Kidney tubule cell (primary cell): ENCODE measurements at regions not wholly inside any gene's neighbourhood (a gene's known extent, or its start where the extent isn't known, plus 50 kb on each side); places are given as distances from the start of the nearest gene placed in this dataset.

ENCODE experiments used
- DNase-seq: peaks from one replicate; pipeline ENCODE4 v3.0.0-alpha.2; 2018; ENCODE audit warnings: low spot score

- DNase-seq: peak; percentile 39
Observed at GRCh38 chr16:51085271-51085670, 65.8 kb downstream of the SALL1 start.

DNA sequence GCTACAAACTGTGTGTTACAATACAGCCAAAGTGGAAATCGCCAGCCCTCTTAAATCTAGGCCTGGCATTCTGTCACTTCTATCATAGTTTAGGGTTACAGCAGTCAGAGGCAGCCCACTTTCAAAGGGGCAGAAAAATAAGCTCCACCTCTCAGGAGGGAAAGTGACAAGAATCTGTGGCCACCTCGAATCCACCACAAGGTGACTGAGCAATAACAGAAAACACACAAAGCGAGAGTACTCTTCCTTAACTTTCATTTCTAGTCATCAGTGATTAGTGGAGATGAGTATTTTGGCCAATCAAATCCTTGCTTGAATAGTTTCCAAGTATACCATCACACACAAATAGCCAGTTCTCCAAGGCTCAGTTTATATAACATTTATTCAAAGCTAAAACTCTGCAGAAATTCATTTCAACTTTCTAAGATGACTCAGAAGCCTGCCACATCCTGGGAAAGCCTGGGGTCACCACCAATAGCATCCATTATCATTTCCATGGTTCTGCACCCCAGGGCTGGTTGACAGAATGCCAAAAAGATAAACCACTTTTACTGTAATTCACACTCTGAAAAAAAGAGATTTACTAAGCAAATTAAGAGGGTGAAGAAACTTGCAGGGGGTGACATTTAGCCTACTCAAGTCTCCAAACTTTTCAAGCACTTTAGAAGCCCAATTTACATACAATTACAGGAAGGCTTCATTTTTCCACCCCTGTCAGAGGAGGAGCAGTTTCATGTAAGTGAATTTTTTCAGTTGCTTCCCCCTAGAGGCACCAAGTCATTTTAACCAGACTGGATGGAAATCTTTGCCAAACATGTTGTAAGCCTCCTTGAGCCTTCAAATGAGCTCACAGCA, 66.8 kb downstream of the SALL1 start:
- DNase-seq: peak; percentile 24

DNA sequence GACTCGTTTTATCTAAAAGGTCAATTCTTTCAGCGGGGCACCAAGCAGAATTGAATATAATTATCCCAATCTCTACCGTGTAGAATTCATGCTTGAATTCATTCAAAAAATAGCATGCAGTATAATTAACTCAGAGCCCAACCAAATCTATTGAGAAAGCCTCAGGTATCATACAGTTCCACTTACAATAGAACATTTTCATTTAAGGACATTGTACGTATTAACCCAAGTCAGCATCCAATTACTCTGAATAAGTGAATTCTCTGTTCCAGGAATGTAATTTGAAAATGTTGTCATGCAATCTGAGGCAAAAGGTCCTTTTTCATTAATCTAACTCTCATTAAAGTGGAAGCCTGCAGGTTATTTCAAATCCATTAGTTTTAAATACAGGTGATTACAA, 78.5 kb downstream of the SALL1 start:
- no peak for DNase-seq

DNA sequence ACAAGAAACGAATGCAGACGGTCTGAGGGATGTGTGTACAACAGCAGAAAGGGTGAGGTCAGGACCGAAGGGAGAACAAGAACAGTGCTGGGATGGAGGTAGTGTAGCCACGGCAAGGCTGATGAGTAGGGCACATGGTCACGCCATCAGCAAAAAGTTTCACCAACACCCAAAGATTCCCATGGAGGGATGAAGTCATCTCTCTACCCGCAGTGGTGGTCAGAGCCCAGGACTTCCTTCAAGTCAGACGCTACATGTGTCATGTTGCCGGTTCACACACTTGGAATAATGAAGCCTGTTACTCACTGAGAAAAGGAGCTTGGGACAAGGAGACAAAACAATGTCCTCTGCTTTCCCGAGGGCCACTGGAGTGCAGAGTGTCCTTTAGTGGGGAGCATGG, 79.7 kb downstream of the SALL1 start:
- DNase-seq: peak; percentile 14

DNA sequence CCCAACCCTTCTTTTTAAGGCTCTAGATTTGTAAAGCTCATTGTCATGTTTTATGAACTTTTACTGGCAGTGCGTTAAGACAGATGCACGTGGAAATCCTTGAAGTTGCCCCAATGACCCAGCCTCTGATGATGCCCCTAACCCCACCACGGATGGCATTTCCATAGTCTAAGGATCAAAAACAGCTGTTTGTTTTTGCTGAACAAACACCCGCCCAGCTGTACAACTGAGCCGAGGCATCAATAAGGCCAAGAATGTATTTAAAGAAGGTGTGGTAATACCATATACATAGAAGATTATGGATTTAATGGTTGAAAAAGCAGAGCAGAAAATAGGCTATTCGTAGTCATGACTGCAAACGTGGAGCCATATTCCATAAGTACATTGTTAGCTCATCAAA, 83.7 kb downstream of the SALL1 start:
- no peak for DNase-seq

GRCh38 chr16:51062039-51062438, 89.0 kb downstream of the SALL1 start:
- no peak for DNase-seq

DNA sequence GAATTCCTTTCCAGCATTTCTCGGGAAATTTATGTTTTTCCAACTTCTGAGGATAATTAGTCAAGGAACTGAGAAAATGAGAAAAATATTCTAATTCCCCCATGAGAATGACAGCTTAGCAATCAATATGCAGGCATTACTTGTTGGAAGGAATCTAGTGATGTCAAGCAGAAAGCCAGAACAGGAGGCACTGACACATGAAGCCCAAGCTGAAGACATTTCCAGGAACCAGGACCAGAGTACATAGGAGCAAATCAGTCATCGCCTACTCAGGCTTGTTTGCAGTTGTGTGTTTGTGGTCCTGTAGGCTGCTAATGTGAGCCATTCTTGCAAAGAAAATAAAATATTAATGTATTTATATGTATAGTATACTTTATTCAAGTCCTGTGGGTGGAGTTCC, 89.7 kb downstream of the SALL1 start:
- DNase-seq: no peak

- DNase-seq: no peak
Observed at GRCh38 chr16:51057969-51058337, 93.1 kb downstream of the SALL1 start.

DNA sequence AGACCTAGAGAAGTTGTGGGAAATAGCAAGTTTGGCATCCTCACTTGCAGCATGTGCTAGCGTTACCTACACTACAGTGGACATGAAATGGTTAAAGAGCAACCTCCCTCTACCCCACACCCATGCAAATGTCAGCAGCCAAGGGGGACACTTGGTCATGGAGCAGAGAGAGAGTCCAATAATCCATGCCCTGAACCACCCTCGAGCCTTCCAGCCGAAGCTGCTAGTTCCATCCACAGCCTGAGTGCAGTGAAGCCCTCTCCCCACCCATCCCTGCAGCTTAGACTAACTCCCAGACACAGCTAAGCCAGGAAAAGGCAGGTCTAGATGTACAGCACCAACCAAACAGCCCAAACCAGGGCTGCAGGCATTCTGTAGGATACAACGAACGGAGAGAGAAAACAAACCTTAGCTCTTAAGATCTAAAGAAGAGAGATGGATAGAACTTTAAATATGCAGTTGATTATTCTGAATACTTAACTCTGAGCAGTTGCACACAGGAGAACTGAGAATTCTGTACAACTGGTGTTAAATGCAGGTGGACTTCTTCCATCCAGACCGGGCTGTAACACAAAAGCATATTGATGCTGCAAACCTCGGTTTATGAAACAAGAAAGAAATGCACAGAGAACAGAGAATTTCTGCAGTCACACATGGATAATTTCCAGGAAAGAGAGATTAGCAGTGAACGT, 93.8 kb downstream of the SALL1 start:
- DNase-seq: no peak

GRCh38 chr16:51056331-51056730, 94.7 kb downstream of the SALL1 start:
- DNase-seq: peak; percentile 23

- no peak for DNase-seq
Observed at GRCh38 chr16:51055434-51055833, 95.6 kb downstream of the SALL1 start.

GRCh38 chr16:51053775-51054174, 97.3 kb downstream of the SALL1 start:
- DNase-seq: no peak

- DNase-seq: no peak
Observed at GRCh38 chr16:51051671-51052070, 99.4 kb downstream of the SALL1 start.

DNA sequence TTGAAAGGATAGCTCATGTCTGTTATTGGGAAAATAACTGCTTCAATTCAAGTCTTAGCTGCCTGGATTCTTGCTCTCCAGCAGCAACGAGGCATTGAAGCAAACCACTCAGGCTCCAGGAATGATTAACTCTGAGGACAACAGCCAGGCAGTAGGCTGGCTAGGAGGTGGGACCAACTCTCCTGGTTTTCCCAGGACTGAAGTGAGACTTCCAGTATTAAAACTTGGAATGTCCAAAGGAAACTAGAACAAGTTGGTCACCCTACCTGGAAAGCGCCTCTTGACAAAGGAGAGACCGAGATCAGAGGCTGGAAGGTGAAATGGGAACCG, 100.7 kb downstream of the SALL1 start:
- peak; percentile 61 for DNase-seq

GRCh38 chr16:51049678-51050376, 101.2 kb downstream of the SALL1 start:
- DNase-seq: no peak

- DNase-seq: no peak
Observed at GRCh38 chr16:51049276-51049675, 101.8 kb downstream of the SALL1 start.

GRCh38 chr16:51048544-51048943, 102.5 kb downstream of the SALL1 start:
- peak; percentile 66 for DNase-seq

- no peak for DNase-seq
Observed at GRCh38 chr16:51045794-51046193, 105.3 kb downstream of the SALL1 start.

DNA sequence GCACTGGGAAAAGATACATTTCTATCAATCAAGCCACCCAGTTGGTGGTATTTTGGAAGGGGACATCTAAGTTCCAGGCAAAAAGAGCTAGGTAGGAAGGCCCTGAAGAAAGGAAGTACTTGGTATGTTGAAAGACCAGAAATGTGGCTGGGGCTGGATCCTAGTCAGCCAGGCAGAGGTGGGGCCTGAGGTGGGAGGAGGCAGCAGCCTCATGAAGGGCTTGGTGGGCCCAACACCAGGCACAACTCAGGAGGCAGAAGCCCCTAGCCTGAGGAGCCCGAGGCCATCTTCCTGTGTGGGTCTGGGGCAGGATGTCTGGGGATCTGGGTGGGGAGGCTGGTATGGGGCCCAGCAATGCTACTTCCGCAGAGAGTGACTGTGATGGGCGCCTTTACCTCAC, 105.9 kb downstream of the SALL1 start:
- no peak for DNase-seq

- DNase-seq: no peak
Observed at GRCh38 chr16:51041546-51041945, 109.5 kb downstream of the SALL1 start.

- no peak for DNase-seq
Observed at GRCh38 chr16:51040637-51041036, 110.4 kb downstream of the SALL1 start.

- DNase-seq: no peak
Observed at GRCh38 chr16:51039638-51040331, 111.3 kb downstream of the SALL1 start.

DNA sequence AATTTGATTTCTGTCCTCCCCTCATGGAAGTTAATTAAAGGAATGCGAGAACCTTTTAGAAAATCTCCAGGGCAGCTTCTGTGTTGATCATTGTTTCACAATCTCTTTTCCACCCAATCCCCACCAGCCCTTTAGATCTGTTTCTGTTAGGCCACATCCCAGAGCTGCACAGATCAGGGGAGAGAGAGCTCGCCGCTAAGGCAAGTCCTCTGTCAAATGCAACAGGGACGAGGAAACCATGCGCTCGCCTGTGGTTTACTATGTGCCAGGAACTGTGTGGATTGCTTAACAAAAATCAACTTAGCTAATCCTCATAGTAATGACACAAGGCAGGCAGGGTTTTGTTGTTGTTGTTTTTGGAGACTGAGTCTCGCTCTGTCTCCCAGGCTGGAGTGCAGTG, 115.4 kb downstream of the SALL1 start:
- no peak for DNase-seq
